Right lobe of liver (tissue), 6 donors: ENCODE measurements at regions not wholly inside any gene's neighbourhood (a gene's known extent, or its start where the extent isn't known, plus 50 kb on each side); places are given as distances from the start of the nearest gene placed in this dataset.
A peak's percentile ranks its signal among the peaks of the same experiment; 100 is the strongest.

ENCODE experiments used
- ATAC-seq, 4 donors: fragments of 200-7000 bp; cut with Tn5 transposase; one replicate each; pipeline ENCODE4 v1.9.1; 2020; ENCODE audit warnings: mild to moderate bottlenecking in 4 of 4, moderate library complexity in 4 of 4
- DNase-seq, 3 donors: peaks; one replicate each; pipeline ENCODE4 v3.0.0-alpha.2; 2020
- H3K27ac ChIP-seq, 3 donors: fragments of 200-600 bp; one replicate each; pipeline ENCODE4 v1.8.0; 2022
- H3K27me3 ChIP-seq, 2 donors: fragments of 200-600 bp; one replicate each; pipeline ENCODE4 v1.8.0; 2022
- H3K36me3 ChIP-seq, 4 donors: fragments of 200-600 bp; sonication (generic) in 1 of 4; one replicate each; pipeline versions ENCODE4 v1.5.1 to v1.8.0; 2017 to 2022; ENCODE audit warnings: control low read depth in 1 of 4
- H3K4me1 ChIP-seq, 4 donors: fragments of 200-600 bp; sonication (generic) in 1 of 4; one replicate each; pipeline versions ENCODE4 v1.5.1 to v1.8.0; 2017 to 2022; ENCODE audit warnings: control low read depth in 1 of 4
- H3K4me3 ChIP-seq, 3 donors: fragments of 200-600 bp; one replicate each; pipeline ENCODE4 v1.8.0; 2022
- H3K9me3 ChIP-seq, 4 donors: fragments of 200-600 bp; sonication (generic) in 1 of 4; one replicate each; pipeline versions ENCODE4 v1.5.1 to v1.8.0; 2017 to 2022; ENCODE audit warnings: control low read depth in 1 of 4
- POLR2A ChIP-seq: fragments of 450-650 bp; IDR thresholded peaks from one replicate; pipeline ENCODE4 v1.6.1; 2017; ENCODE audit warnings: antibody characterized with exemption, mild to moderate bottlenecking
- WGBS: methylation state at CpG from one replicate; pipeline ENCODE4 v1.1.6; 2018; ENCODE audit warnings: low coverage, low lambda C conversion rate; ENCODE audit not compliant: insufficient coverage; ENCODE audit errors: missing lambda C conversion rate; 5-methylcytosine and 5-hydroxymethylcytosine counted together
- intact Hi-C, 2 donors: fragments of 100-400 bp; cut with DNase I; formaldehyde crosslinking; loops; one replicate each; pipeline versions ENCODE4 v1.11.2 to v1.14.1; 2022
- TF ChIP-seq, protein P1 (sequence below), 4 donors: fragments of 200-600 bp in 3 of 4; fragments of 450-650 bp in 1 of 4; IDR thresholded peaks; one replicate each; pipeline versions ENCODE4 v1.5.1 to v1.8.0; 2016 to 2022; ENCODE audit warnings: antibody characterized with exemption in 4 of 4, mild to moderate bottlenecking in 2 of 4
- donor health status: DM: no; HTN: yes; CAD: no.
- donor health status: DM: no; HTN: no; CAD: no.
- donor health status: DM: no; HTN: no; CAD: no.
- donor health status: DM: no; HTN: yes; CAD: no.
- donor health status: DM: no; HTN: yes; CAD: no.

DNA sequence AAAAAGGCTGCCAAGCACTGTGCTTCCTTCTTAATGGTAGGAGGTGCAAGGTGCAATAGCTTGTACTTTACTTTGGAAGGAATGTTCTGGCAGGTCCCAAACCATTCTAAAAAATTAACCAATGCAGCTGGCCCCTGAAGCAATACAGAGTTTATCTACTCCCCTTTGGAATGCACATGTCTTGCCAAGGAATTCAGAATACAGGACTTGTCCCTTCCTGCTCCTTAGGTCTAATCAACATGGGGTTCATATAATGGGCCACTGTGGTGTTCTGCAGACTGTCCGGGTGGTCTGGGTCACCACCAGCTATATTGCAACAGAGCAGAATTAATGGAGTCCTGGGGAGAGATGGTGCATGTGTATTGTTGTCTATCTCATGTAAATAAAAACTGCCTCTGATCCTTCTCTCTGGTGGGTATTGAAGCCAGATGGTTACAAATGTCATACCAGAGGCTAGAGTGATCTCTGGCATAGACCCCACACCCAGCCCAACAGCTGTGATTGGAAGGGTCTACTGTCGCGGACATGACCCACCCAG is 112.8 kb downstream of the RIPK4 start:
- no peak for TF ChIP-seq POLR2A
- TF ChIP-seq, protein P1, sequence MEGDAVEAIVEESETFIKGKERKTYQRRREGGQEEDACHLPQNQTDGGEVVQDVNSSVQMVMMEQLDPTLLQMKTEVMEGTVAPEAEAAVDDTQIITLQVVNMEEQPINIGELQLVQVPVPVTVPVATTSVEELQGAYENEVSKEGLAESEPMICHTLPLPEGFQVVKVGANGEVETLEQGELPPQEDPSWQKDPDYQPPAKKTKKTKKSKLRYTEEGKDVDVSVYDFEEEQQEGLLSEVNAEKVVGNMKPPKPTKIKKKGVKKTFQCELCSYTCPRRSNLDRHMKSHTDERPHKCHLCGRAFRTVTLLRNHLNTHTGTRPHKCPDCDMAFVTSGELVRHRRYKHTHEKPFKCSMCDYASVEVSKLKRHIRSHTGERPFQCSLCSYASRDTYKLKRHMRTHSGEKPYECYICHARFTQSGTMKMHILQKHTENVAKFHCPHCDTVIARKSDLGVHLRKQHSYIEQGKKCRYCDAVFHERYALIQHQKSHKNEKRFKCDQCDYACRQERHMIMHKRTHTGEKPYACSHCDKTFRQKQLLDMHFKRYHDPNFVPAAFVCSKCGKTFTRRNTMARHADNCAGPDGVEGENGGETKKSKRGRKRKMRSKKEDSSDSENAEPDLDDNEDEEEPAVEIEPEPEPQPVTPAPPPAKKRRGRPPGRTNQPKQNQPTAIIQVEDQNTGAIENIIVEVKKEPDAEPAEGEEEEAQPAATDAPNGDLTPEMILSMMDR (IDR thresholded peaks at IDR 0.05) = no peak
- no peaks in the 10 kb centered on the region for H3K36me3 ChIP-seq
- intact Hi-C loops = no loop called here
- no peaks in the 10 kb centered on the region for H3K9me3 ChIP-seq
- H3K4me1 ChIP-seq = peaks cover 0 to 5% (median 0%) of the 10 kb centered on the region in 4 donors
- peak; percentile 59 to 89 (median 60) for ATAC-seq
- 60% methylated on average over 3 of the region's 3 CpGs for WGBS
- no peak overlapping the region for H3K27ac ChIP-seq
- no peaks in the 10 kb centered on the region for H3K27me3 ChIP-seq
- no peak overlapping the region for H3K4me3 ChIP-seq
- DNase-seq = no peak

DNA sequence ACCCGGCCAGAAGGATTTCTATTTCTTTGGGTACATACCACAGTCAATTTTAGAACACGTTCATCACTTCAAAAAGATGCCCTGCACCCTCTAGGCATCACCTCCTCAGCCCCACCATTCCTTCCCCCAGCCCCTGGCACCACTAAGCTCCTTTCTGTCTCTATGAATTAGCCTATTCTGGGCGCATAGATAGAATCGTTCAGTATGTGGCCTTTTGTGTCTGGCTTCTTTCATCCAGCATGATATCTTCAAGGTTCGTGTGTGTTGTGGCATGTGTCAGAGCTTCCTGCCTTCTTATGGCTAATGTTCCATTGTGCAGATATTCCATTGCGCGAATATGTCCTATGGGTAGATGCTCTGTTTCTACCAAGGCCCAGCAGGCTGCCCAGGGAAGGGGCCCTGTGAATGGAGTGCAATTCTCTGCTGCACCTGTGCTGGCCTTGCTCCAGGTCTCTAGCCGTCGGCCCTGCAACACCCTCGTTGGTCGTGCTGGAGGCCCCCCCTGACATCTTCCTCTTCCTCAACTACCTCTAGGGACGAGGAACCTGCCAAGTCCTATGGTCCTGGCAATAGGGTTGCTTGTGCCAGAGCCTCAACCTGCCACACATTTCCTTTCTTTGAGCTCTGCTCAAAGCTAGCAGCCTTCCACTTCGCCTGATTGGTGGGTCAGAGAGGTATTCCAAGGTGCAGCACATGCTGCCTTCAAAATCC is 113.5 kb downstream of the RIPK4 start:
- 72% methylated on average over 10 of the region's 13 CpGs for WGBS
- peaks cover 0 to 5% (median 0%) of the 10 kb centered on the region in 4 donors for H3K4me1 ChIP-seq
- no peak for DNase-seq
- TF ChIP-seq, protein P1 (IDR thresholded peaks at IDR 0.05) = no peak
- no peak for TF ChIP-seq POLR2A
- intact Hi-C loops = no loop called here
- peak in 1 of 4 donors; percentile 8 for ATAC-seq
- H3K27ac ChIP-seq = no peak overlapping the region
- H3K27me3 ChIP-seq = no peaks in the 10 kb centered on the region
- no peaks in the 10 kb centered on the region for H3K9me3 ChIP-seq
- no peaks in the 10 kb centered on the region for H3K36me3 ChIP-seq
- no peak overlapping the region for H3K4me3 ChIP-seq

DNA sequence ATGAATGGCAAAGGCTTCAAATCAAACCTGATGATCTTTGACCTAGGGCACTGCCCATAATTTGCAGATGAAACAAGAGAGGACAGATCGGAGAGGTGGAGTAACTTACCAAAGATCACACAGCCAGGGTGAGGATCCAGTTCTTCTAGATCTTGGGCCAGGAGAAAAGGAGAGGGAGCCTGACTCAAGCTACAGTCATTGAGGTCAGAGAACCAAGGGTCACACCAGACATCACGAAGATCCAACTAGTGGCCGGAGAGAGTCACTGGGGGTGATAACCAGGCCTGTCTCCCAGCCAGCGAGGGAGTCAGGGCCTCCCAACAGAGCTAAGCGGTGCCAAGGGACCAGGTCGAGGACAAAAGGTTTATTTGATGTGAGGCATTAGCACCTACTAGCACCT is 115.0 kb downstream of the RIPK4 start:
- WGBS = 51% methylated on average over 2 of the region's 6 CpGs
- no peak overlapping the region for H3K27ac ChIP-seq
- ATAC-seq (no peak), DNase-seq (no peak)
- no peaks in the 10 kb centered on the region for H3K9me3 ChIP-seq
- TF ChIP-seq POLR2A = no peak
- TF ChIP-seq, protein P1 (IDR thresholded peaks at IDR 0.05) = no peak
- H3K27me3 ChIP-seq = no peaks in the 10 kb centered on the region
- H3K4me1 ChIP-seq = peaks cover 0 to 5% (median 0%) of the 10 kb centered on the region in 4 donors
- intact Hi-C loops = no loop called here
- H3K4me3 ChIP-seq = no peak overlapping the region
- H3K36me3 ChIP-seq = no peaks in the 10 kb centered on the region

DNA sequence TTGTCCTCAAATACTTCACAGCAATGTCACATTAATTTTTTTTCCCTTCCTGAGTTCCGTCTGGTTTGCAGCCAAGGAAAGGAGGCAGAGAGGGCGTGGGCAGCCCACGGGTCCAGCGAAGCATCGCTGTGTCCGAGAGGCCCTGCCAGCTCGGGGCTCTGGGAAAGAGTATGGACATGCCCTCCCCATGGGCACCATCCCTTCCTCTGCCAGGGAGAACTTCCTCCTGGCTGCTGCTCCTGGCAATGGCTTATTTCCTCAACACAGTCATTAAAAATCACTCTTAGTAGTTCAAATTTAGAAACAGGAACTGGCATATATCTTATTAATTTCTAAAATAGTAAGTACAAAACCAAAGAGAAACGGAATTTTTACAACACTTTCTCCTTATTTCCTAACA is 115.4 kb downstream of the RIPK4 start:
- Histone ChIP-seq H3K27ac (no peak overlapping the region), H3K27me3 (no peaks in the 10 kb centered on the region), H3K36me3 (no peaks in the 10 kb centered on the region), H3K9me3 (no peaks in the 10 kb centered on the region), H3K4me3 (no peak overlapping the region), H3K4me1 (peaks cover 0 to 5% (median 0%) of the 10 kb centered on the region in 4 donors)
- ATAC-seq = no peak
- intact Hi-C loops = no loop called here
- 24% methylated on average over 6 of the region's 8 CpGs for WGBS
- no peak for TF ChIP-seq POLR2A
- TF ChIP-seq, protein P1 (IDR thresholded peaks at IDR 0.05) = no peak
- DNase-seq = no peak
